Liver (tissue), 8 donors: ENCODE measurements at regions not wholly inside any gene's neighbourhood (a gene's known extent, or its start where the extent isn't known, plus 50 kb on each side); places are given as distances from the start of the nearest gene placed in this dataset.

Experiments
- DNase-seq: peaks from one replicate; pipeline ENCODE4 v3.0.0-alpha.2; 2017; ENCODE audit warnings: low spot score
- H3K27ac ChIP-seq, 2 donors: one replicate each; pipeline ENCODE4 v1.7.0; 2013; ENCODE audit warnings: inconsistent platforms in 2 of 2, low read length in 2 of 2, control low read depth in 1 of 2, low read depth in 1 of 2, mild to moderate bottlenecking in 1 of 2
- H3K27me3 ChIP-seq, 4 donors: one replicate each; pipeline versions ENCODE4 v1.6.1 to v1.7.0; 2013; ENCODE audit warnings: low read length in 3 of 4, inconsistent platforms in 1 of 4, mild to moderate bottlenecking in 1 of 4, moderate library complexity in 1 of 4; ENCODE audit not compliant: control insufficient read depth in 4 of 4, insufficient read depth in 4 of 4
- H3K36me3 ChIP-seq, 4 donors: one replicate each; pipeline versions ENCODE4 v1.6.1 to v1.7.0; 2013; ENCODE audit warnings: low read length in 3 of 4, mild to moderate bottlenecking in 3 of 4, low read depth in 1 of 4, moderate library complexity in 1 of 4; ENCODE audit not compliant: control insufficient read depth in 4 of 4, insufficient read depth in 3 of 4
- H3K4me1 ChIP-seq, 4 donors: one replicate each; pipeline versions ENCODE4 v1.6.1 to v1.7.0; 2013; ENCODE audit warnings: low read length in 3 of 4, mild to moderate bottlenecking in 3 of 4, moderate library complexity in 1 of 4; ENCODE audit not compliant: control insufficient read depth in 4 of 4, insufficient read depth in 4 of 4
- H3K4me3 ChIP-seq, 3 donors: one replicate each; pipeline versions ENCODE4 v1.6.1 to v1.7.0; 2013; ENCODE audit warnings: low read length in 3 of 3, control low read depth in 1 of 3, low read depth in 1 of 3, mild to moderate bottlenecking in 1 of 3
- H3K9ac ChIP-seq, 2 donors: one replicate each; pipeline ENCODE4 v1.7.0; 2013; ENCODE audit warnings: low read length in 2 of 2, mild to moderate bottlenecking in 2 of 2, moderate library complexity in 2 of 2, control low read depth in 1 of 2, low read depth in 1 of 2
- H3K9me3 ChIP-seq, 4 donors: one replicate each; pipeline versions ENCODE4 v1.6.1 to v1.7.0; 2013; ENCODE audit warnings: low read length in 3 of 4; ENCODE audit not compliant: control insufficient read depth in 4 of 4
- CTCF ChIP-seq: fragments of 150-350 bp; IDR thresholded peaks from 2 replicates; pipeline ENCODE4 v1.5.1; 2017; ENCODE audit warnings: improper control_type of control experiment, low read depth, low read length; ENCODE audit not compliant: missing input control
- FOXA2 ChIP-seq: IDR thresholded peaks from 2 replicates; pipeline ENCODE4 v1.6.1; 2016; ENCODE audit warnings: antibody characterized with exemption
- GABPA ChIP-seq, 2 donors: IDR thresholded peaks in 1 of 2; conservative IDR thresholded peaks in 1 of 2; 2 replicates each; pipeline ENCODE4 v1.6.1; 2016; ENCODE audit warnings: antibody characterized with exemption in 2 of 2, mild to moderate bottlenecking in 1 of 2, moderate library complexity in 1 of 2
- HNF4G ChIP-seq: IDR thresholded peaks from 2 replicates; pipeline ENCODE4 v1.6.1; 2016; ENCODE audit warnings: antibody characterized with exemption
- JUND ChIP-seq, 2 donors: IDR thresholded peaks; 2 replicates each; pipeline ENCODE4 v1.6.1; 2016; ENCODE audit warnings: antibody characterized with exemption in 2 of 2
- MAX ChIP-seq: IDR thresholded peaks from 2 replicates; pipeline ENCODE4 v1.6.1; 2016; ENCODE audit warnings: antibody characterized with exemption
- NR2F2 ChIP-seq: IDR thresholded peaks from 2 replicates; pipeline ENCODE4 v1.6.1; 2016; ENCODE audit warnings: antibody characterized with exemption
- RAD21 ChIP-seq, 2 donors: IDR thresholded peaks; 2 replicates each; pipeline ENCODE4 v1.6.1; 2016; ENCODE audit warnings: antibody characterized with exemption in 2 of 2, mild to moderate bottlenecking in 2 of 2
- RXRA ChIP-seq, 2 donors: IDR thresholded peaks; 2 replicates each; pipeline ENCODE4 v1.6.1; 2017 to 2018; ENCODE audit warnings: antibody characterized with exemption in 2 of 2, mild to moderate bottlenecking in 1 of 2
- YY1 ChIP-seq: IDR thresholded peaks from 2 replicates; pipeline ENCODE4 v1.6.1; 2016; ENCODE audit warnings: antibody characterized with exemption, mild to moderate bottlenecking
- ZBTB33 ChIP-seq: IDR thresholded peaks from 2 replicates; pipeline ENCODE4 v1.6.1; 2016; ENCODE audit warnings: antibody characterized with exemption
- WGBS: extraction: QIAGEN DNeasy Blood & Tissue Kit; methylation state at CpG from one replicate; pipeline ENCODE4 v1.1.7; 2013; 5-methylcytosine and 5-hydroxymethylcytosine counted together
- TF ChIP-seq, protein P1 (sequence below): IDR thresholded peaks from 2 replicates; pipeline ENCODE4 v1.6.1; 2016; ENCODE audit warnings: antibody characterized with exemption, mild to moderate bottlenecking
- donor health status: healthy.
- donor health status: healthy.
- donor health status: healthy.
- donor health status: healthy.
- donor health status: healthy.

DNA sequence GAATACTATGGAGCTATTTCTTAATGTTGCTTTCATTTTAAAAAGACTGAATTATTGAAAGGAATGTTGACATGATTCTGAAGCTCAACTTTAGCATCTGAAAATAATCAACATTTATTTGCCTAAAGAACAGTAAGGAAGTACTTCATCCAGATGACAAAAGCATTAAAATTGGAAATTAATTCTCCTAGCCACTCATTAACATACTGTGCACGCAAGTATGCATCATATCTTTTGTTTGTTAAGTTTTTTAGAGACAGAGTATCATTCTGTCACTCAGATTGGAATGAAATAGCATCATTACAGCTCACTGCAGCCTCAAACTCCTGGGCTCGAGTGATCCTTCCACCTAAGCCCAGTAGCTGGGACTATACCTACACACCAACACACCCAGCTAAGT is 632.1 kb upstream of the ALCAM start (continued):
- TF ChIP-seq CTCF (no peak), NR2F2 (no peak)

DNA sequence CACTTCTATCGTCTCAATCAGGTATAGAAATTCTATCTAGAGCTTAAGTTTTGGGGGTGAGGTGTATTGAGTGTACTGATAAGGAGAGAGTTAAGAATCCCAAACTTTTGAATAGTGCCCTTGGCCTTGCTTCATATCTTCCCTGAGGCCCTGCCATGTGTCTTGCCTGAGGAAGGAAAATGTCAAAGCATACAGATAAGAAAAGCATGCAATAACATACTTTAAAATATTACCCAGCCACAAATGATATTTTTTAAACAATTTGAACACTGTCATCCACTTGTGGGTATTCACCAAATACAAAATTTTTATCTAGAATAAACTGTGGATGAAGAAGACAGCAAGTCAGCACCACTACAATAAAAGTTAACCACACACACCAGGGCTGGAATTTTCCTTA is 631.0 kb upstream of the ALCAM start:
- Histone ChIP-seq H3K36me3 (no peaks in the 10 kb centered on the region), H3K27me3 (no peaks in the 10 kb centered on the region), H3K9ac (no peak overlapping the region), H3K27ac (no peak overlapping the region), H3K9me3 (no peaks in the 10 kb centered on the region), H3K4me3 (no peak overlapping the region), H3K4me1 (no peaks in the 10 kb centered on the region)
- DNase-seq: no peak
- WGBS: 63% methylated on average over 1 of the region's 1 CpG
- TF ChIP-seq RAD21 (IDR thresholded peaks at IDR 0.05) (no peak), CTCF (no peak), JUND (IDR thresholded peaks at IDR 0.05) (no peak), RXRA (IDR thresholded peaks at IDR 0.05) (no peak), HNF4G (no peak), MAX (no peak)
- TF ChIP-seq, protein P1, sequence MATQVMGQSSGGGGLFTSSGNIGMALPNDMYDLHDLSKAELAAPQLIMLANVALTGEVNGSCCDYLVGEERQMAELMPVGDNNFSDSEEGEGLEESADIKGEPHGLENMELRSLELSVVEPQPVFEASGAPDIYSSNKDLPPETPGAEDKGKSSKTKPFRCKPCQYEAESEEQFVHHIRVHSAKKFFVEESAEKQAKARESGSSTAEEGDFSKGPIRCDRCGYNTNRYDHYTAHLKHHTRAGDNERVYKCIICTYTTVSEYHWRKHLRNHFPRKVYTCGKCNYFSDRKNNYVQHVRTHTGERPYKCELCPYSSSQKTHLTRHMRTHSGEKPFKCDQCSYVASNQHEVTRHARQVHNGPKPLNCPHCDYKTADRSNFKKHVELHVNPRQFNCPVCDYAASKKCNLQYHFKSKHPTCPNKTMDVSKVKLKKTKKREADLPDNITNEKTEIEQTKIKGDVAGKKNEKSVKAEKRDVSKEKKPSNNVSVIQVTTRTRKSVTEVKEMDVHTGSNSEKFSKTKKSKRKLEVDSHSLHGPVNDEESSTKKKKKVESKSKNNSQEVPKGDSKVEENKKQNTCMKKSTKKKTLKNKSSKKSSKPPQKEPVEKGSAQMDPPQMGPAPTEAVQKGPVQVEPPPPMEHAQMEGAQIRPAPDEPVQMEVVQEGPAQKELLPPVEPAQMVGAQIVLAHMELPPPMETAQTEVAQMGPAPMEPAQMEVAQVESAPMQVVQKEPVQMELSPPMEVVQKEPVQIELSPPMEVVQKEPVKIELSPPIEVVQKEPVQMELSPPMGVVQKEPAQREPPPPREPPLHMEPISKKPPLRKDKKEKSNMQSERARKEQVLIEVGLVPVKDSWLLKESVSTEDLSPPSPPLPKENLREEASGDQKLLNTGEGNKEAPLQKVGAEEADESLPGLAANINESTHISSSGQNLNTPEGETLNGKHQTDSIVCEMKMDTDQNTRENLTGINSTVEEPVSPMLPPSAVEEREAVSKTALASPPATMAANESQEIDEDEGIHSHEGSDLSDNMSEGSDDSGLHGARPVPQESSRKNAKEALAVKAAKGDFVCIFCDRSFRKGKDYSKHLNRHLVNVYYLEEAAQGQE: no peak

- Histone ChIP-seq H3K4me3 (no peak overlapping the region), H3K36me3 (no peaks in the 10 kb centered on the region), H3K4me1 (no peaks in the 10 kb centered on the region), H3K9ac (no peak overlapping the region), H3K27ac (no peak overlapping the region), H3K27me3 (no peaks in the 10 kb centered on the region), H3K9me3 (no peaks in the 10 kb centered on the region)
- DNase-seq: no peak
- TF ChIP-seq RXRA (IDR thresholded peaks at IDR 0.05) (no peak), GABPA (IDR thresholded peaks at IDR 0.05 in 1 of 2, conservative IDR thresholded peaks at IDR 0.05 in 1 of 2) (no peak), ZBTB33 (no peak), YY1 (no peak), JUND (IDR thresholded peaks at IDR 0.05) (no peak), FOXA2 (no peak), NR2F2 (no peak), MAX (no peak)
- WGBS: 84% methylated on average over 2 of the region's 2 CpGs
Observed at GRCh38 chr3:104738271-104738670, 628.4 kb upstream of the ALCAM start.
